Panc1 (cell line): ENCODE measurements at regions not wholly inside any gene's neighbourhood (a gene's known extent, or its start where the extent isn't known, plus 50 kb on each side); places are given as distances from the start of the nearest gene placed in this dataset.

ENCODE experiments used
- CTCF ChIP-seq: fragments of 450-650 bp; IDR thresholded peaks from 2 replicates; pipeline ENCODE4 v1.5.1; 2017; ENCODE audit warnings: mild to moderate bottlenecking
- POLR2AphosphoS5 ChIP-seq: IDR thresholded peaks from 2 replicates; pipeline ENCODE4 v1.6.1; 2012; ENCODE audit warnings: mild to moderate bottlenecking, low read depth, low read length, moderate library complexity
- SIN3A ChIP-seq: IDR thresholded peaks from 2 replicates; pipeline ENCODE4 v1.6.1; 2012; ENCODE audit warnings: low read depth, mild to moderate bottlenecking, low read length, moderate library complexity, borderline replicate concordance; ENCODE audit not compliant: insufficient read depth
- TCF7L2 ChIP-seq: IDR thresholded peaks from 2 replicates; pipeline ENCODE4 v1.6.1; 2011; ENCODE audit warnings: mild to moderate bottlenecking, low read depth, low read length, inconsistent platforms

GRCh38 chr9:710951-711745 lies 130.3 kb upstream of the DMRT1 start:
- no peak for TF ChIP-seq CTCF
- TF ChIP-seq TCF7L2, result no peak
- no peak for TF ChIP-seq SIN3A
- no peak for TF ChIP-seq POLR2AphosphoS5
